Immature natural killer cell (primary cell): ENCODE measurements at regions not wholly inside any gene's neighbourhood (a gene's known extent, or its start where the extent isn't known, plus 50 kb on each side); places are given as distances from the start of the nearest gene placed in this dataset.

Experiments used
- DNase-seq, 3 donors: peaks; one replicate each; pipeline ENCODE4 v3.0.0; 2022; ENCODE audit warnings: mixed read lengths in 1 of 3
- H3K27ac Mint-ChIP-seq, 6 donors: one replicate each; pipeline ENCODE4 v1.8.0; 2020; ENCODE audit warnings: mixed read lengths in 6 of 6, mild to moderate bottlenecking in 5 of 6, inconsistent platforms in 4 of 6, moderate library complexity in 3 of 6
- H3K27me3 Mint-ChIP-seq, 3 donors: one replicate each; pipeline ENCODE4 v1.8.0; 2020 to 2021; ENCODE audit warnings: low read depth in 3 of 3, mild to moderate bottlenecking in 3 of 3, mixed read lengths in 3 of 3, moderate library complexity in 3 of 3, inconsistent platforms in 1 of 3
- H3K36me3 Mint-ChIP-seq, 3 donors: one replicate each; pipeline ENCODE4 v1.8.0; 2020; ENCODE audit warnings: mixed read lengths in 3 of 3, inconsistent platforms in 2 of 3, mild to moderate bottlenecking in 2 of 3
- H3K4me1 Mint-ChIP-seq, 2 donors: one replicate each; pipeline ENCODE4 v1.8.0; 2020; ENCODE audit warnings: inconsistent platforms in 2 of 2, mild to moderate bottlenecking in 2 of 2, mixed read lengths in 2 of 2, moderate library complexity in 1 of 2
- H3K4me3 Mint-ChIP-seq, 5 donors: one replicate each; pipeline ENCODE4 v1.8.0; 2020; ENCODE audit warnings: mild to moderate bottlenecking in 5 of 5, mixed read lengths in 5 of 5, inconsistent platforms in 3 of 5, moderate library complexity in 3 of 5
- H3K9me3 Mint-ChIP-seq, 6 donors: one replicate each; pipeline ENCODE4 v1.8.0; 2020; ENCODE audit warnings: mild to moderate bottlenecking in 6 of 6, mixed read lengths in 6 of 6, inconsistent platforms in 4 of 6, moderate library complexity in 3 of 6

DNA sequence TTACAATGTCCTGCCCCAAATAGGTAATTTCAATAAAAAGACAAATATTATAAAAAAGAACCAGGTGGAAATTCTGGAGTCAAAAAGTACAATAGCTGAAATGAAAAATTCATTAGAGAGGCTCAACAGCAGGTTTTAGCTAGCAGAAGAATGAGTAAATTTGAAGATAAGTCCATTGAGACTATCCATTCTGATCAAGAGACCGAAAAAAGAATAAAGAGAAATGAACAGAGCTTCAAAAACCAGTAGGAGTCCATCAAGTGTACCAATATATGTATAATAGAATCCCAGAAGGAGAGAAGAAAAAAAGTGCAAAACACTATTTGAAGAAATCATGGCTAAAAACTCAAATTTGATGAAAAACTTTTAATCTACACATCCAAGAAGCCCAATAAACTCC, 60.5 kb upstream of the POMGNT2 start:
- Mint-ChIP-seq H3K36me3 (peaks cover 9 to 16% (median 14%) of the 10 kb centered on the region in 3 donors), H3K27me3 (peaks cover 0 to 3% (median 0%) of the 10 kb centered on the region in 3 donors), H3K4me3 (no peak overlapping the region), H3K27ac (no peak overlapping the region), H3K4me1 (peaks cover 26 to 29% of the 10 kb centered on the region in 2 donors), H3K9me3 (peaks cover 5 to 23% (median 15%) of the 10 kb centered on the region in 6 donors)
- DNase-seq: no peak

GRCh38 chr3:43165786-43166185, 59.9 kb upstream of the POMGNT2 start:
- H3K27me3 Mint-ChIP-seq: peaks cover 0 to 3% (median 0%) of the 10 kb centered on the region in 3 donors
- H3K36me3 Mint-ChIP-seq: peaks cover 9 to 16% (median 14%) of the 10 kb centered on the region in 3 donors
- H3K27ac Mint-ChIP-seq: no peak overlapping the region
- peaks cover 26 to 29% of the 10 kb centered on the region in 2 donors for H3K4me1 Mint-ChIP-seq
- H3K4me3 Mint-ChIP-seq: no peak overlapping the region
- peaks cover 5 to 23% (median 15%) of the 10 kb centered on the region in 6 donors for H3K9me3 Mint-ChIP-seq
- no peak for DNase-seq

DNA sequence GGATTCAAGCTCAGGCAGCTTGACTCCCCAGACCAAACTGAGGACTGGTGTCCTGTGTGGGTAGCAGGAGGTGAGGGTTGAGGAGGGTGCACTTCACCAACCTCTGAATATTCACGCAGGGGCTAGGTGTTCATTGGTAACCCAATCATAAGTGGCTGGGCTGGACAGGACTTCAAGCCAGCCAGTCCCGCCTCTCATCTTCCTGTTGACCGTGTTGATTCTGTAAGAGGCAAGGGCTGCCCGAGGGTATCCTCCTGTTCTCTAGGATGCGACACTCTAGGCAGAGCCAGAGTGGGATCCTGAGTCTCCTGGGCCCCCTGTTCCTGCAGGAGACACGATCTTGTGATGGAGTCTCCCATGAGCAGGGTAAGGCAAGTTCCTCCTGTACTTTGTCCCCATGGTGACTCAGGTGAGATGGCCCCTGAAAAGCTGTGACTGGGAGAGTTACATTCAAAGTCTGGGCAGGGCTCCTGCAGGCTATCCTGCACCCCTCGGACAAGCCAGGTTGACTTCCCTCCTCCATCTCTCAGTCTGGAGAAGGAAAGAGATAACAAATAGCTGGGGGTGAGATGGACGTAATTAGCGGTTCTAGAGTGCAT, 58.1 kb upstream of the POMGNT2 start:
- Mint-ChIP-seq H3K4me3 (peak overlapping the region in 3 of 5 donors; percentile 13 to 91 (median 84)), H3K9me3 (peaks cover 5 to 23% (median 14%) of the 10 kb centered on the region in 6 donors), H3K36me3 (peaks cover 9 to 16% (median 14%) of the 10 kb centered on the region in 3 donors), H3K27me3 (peaks cover 0 to 3% (median 0%) of the 10 kb centered on the region in 3 donors), H3K4me1 (peaks cover 26 to 29% of the 10 kb centered on the region in 2 donors), H3K27ac (peak overlapping the region; percentile 93 to 98 (median 96))
- DNase-seq: no peak

DNA sequence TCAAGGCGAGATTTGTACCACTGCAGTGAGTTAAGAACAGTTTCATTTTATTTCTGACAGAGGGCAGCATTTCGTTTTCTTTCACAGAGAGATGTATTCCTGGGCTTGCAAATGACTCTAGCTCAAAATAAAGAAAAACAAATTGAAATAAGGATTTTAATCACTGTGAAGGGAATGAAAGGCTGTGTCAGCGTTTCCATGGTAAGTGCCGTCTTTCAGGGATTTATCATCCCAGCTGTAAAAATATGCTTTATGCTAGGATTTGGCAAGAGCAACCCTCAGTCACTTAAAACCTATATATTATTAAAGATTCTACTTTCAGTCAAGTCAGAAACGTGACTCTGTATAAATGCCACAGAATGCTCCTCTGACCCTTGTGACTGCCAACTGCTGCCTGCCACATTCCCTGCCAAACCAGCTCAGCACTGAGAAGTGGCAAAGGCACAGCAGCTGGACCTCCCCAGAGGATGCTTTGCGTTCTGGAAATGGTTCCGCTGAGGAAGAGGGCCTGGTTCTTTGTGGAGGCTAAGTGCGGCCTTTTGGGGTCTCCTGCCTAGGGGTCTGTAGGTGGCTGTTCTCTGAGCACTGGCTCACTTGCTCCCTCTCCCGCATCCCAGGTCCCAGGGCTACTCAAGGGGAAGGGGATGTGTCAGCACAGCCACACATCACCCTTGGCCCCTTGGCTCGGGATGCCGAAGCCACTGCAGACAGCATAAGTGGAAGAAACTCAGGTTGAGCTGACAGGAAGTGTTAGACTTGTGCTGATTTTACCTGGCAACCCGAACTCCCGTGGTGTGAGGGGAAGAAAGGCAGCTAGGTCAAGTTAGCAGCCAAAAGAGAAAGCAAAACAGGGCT, 56.6 kb upstream of the POMGNT2 start:
- peaks cover 6 to 14% (median 12%) of the 10 kb centered on the region in 3 donors for H3K36me3 Mint-ChIP-seq
- peak overlapping the region; percentile 93 to 98 (median 96) for H3K27ac Mint-ChIP-seq
- peaks cover 0 to 3% (median 0%) of the 10 kb centered on the region in 3 donors for H3K27me3 Mint-ChIP-seq
- H3K4me1 Mint-ChIP-seq: peaks cover 26 to 29% of the 10 kb centered on the region in 2 donors
- peaks cover 5 to 17% (median 14%) of the 10 kb centered on the region in 6 donors for H3K9me3 Mint-ChIP-seq
- peak; percentile 43 to 55 (median 54) for DNase-seq
- peak overlapping the region; percentile 82 to 91 (median 89) for H3K4me3 Mint-ChIP-seq

GRCh38 chr3:43161684-43162229, 55.9 kb upstream of the POMGNT2 start:
- H3K27ac Mint-ChIP-seq: peak overlapping the region; percentile 75 to 98 (median 96)
- peaks cover 0 to 3% (median 0%) of the 10 kb centered on the region in 3 donors for H3K27me3 Mint-ChIP-seq
- DNase-seq: no peak
- H3K4me3 Mint-ChIP-seq: peak overlapping the region in 2 of 5 donors; percentile 90 to 91
- H3K36me3 Mint-ChIP-seq: peaks cover 6 to 14% (median 12%) of the 10 kb centered on the region in 3 donors
- H3K9me3 Mint-ChIP-seq: peaks cover 5 to 13% (median 10%) of the 10 kb centered on the region in 6 donors
- peaks cover 26 to 29% of the 10 kb centered on the region in 2 donors for H3K4me1 Mint-ChIP-seq

GRCh38 chr3:43160664-43161063, 54.8 kb upstream of the POMGNT2 start:
- peaks cover 26 to 29% of the 10 kb centered on the region in 2 donors for H3K4me1 Mint-ChIP-seq
- no peak overlapping the region for H3K27ac Mint-ChIP-seq
- H3K27me3 Mint-ChIP-seq: peaks cover 0 to 3% (median 0%) of the 10 kb centered on the region in 3 donors
- H3K9me3 Mint-ChIP-seq: peaks cover 0 to 2% (median under 1%) of the 10 kb centered on the region in 6 donors
- no peak for DNase-seq
- H3K36me3 Mint-ChIP-seq: peaks cover 0 to 5% (median 1%) of the 10 kb centered on the region in 3 donors
- no peak overlapping the region for H3K4me3 Mint-ChIP-seq

DNA sequence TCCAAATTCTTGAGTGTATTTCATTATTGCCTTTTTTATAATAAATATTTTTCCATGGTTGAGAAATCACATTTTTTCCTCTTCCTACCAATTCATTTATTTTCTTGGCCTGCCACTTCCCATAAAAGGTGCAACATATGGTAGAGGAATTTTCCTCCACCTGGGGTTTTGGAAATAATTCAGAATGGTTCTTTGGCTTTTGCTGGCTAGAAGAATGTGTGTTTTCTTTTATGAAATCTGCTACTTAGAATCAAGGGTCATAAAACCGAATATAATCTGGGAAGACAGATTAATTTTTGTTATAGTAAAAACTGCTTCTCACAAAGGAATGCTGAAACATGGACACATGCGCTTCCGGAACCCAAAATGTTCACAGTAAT, 54.0 kb upstream of the POMGNT2 start:
- no peaks in the 10 kb centered on the region for H3K9me3 Mint-ChIP-seq
- peaks cover 0 to 4% (median 0%) of the 10 kb centered on the region in 3 donors for H3K27me3 Mint-ChIP-seq
- H3K4me3 Mint-ChIP-seq: no peak overlapping the region
- H3K27ac Mint-ChIP-seq: no peak overlapping the region
- peaks cover 26 to 29% of the 10 kb centered on the region in 2 donors for H3K4me1 Mint-ChIP-seq
- no peak for DNase-seq
- H3K36me3 Mint-ChIP-seq: peaks cover 0 to 1% (median 0%) of the 10 kb centered on the region in 3 donors

- Mint-ChIP-seq H3K9me3 (no peaks in the 10 kb centered on the region), H3K4me1 (peaks cover 23 to 26% of the 10 kb centered on the region in 2 donors), H3K27ac (no peak overlapping the region), H3K36me3 (no peaks in the 10 kb centered on the region), H3K4me3 (no peak overlapping the region), H3K27me3 (peaks cover 0 to 4% (median 3%) of the 10 kb centered on the region in 3 donors)
- no peak for DNase-seq
Measured at GRCh38 chr3:43159131-43159875, 53.4 kb upstream of the POMGNT2 start.

DNA sequence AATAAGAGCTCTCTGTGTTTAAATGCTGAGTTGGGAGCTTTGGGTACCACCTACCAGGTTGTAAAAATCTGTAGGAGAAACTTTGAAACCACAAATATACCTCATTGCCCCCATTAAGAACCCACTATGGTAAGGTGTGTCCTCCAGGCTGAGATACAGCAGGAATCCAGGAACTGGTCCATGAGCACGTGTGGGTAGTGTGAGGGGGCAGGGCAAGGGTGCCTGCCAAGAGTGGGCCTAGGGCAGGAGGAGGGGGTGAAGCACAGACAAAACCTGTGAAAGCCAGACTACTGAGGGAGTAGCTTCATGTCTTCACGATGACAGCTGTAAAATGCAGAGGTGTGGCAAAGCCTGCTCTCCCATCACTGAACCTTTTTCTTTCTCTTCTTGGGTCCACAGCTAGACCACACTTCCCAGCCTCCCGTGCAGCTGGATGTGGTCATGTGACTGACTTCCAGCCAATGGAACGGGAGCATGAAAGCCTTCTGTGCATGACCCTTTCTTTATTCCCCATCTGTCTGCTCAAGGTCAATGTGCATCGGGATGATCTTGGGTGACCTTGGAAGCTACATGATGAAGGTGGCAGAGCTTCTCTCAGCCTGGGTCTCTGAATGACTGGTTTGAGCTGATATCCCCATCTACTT, 51.1 kb upstream of the POMGNT2 start:
- Mint-ChIP-seq H3K27me3 (peaks cover 0 to 7% (median 1%) of the 10 kb centered on the region in 3 donors), H3K27ac (peak overlapping the region in 1 of 6 donors; percentile 40), H3K4me3 (no peak overlapping the region), H3K9me3 (no peaks in the 10 kb centered on the region), H3K36me3 (no peaks in the 10 kb centered on the region), H3K4me1 (peaks cover under 1 to 2% of the 10 kb centered on the region in 2 donors)
- DNase-seq: no peak

DNA sequence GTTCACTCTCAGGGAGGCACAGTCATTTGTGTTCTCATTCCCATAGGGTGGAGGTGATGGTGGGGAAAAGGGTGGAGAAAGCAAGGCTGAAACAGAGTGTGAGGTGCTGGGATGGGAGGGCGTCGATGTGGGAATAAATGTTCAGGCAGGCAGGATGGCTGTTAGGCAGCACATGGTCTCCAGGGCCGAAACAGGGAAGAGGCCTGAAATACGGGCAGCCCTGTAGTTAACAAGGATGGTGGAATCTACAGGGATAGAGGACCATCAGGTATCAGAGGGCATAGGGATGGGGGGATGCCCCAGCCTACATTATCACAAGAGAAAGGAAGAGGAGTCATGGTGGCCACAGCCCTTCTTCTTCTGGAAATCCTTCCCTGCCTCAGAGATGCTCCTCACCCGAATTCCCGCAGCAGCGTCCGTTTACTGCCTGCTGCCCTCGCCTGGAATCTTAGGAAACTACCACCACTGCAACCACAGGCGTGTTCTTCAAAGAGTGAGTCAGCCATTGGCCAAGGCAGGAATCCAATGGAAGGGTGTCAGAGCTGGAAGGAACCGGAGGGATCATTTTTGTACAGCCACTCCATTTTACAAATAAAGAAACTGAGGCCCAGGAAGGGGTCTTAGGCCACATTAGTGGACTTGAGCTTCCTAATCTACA, 49.7 kb upstream of the POMGNT2 start:
- no peak for DNase-seq
- H3K27me3 Mint-ChIP-seq: peaks cover 0 to 10% (median 1%) of the 10 kb centered on the region in 3 donors
- H3K36me3 Mint-ChIP-seq: peaks cover 0 to 4% (median 0%) of the 10 kb centered on the region in 3 donors
- H3K4me1 Mint-ChIP-seq: no peaks in the 10 kb centered on the region
- no peak overlapping the region for H3K4me3 Mint-ChIP-seq
- no peak overlapping the region for H3K27ac Mint-ChIP-seq
- H3K9me3 Mint-ChIP-seq: no peaks in the 10 kb centered on the region
